Endothelial cell of umbilical vein (primary cell): ENCODE measurements at regions not wholly inside any gene's neighbourhood (a gene's known extent, or its start where the extent isn't known, plus 50 kb on each side); places are given as distances from the start of the nearest gene placed in this dataset.

Source experiments
- BruUV-seq: library from RNA; stranded (reverse); fragments of 400-500 nt; replicated peaks from 2 replicates; lab custom pipeline; 2021; lab: Mats Ljungman, UMichigan
- CTCF ChIA-PET: fragments of 300-600, 350-600 bp; sonication (Branson Sonifier 250); formaldehyde crosslinking; loops from one replicate; lab custom pipeline; 2021; ENCODE audit warnings: antibody characterized with exemption, inconsistent platforms; lab: Charles Lee
- POLR2A ChIA-PET: fragments of 300-600, 350-600 bp; sonication (Branson Sonifier 250); formaldehyde crosslinking; loops from one replicate; lab custom pipeline; 2021; ENCODE audit warnings: antibody characterized with exemption, inconsistent platforms; lab: Charles Lee
- DNase-seq: peaks from one replicate; pipeline ENCODE4 v3.0.0-alpha.2; 2011; ENCODE audit warnings: low read depth, low spot score
- FAIRE-seq: peaks from 2 replicates; lab custom pipeline; 2011; peaks lifted over from hg19 to GRCh38; lab: Jason Lieb, UNC
- H2AFZ ChIP-seq: 2 replicates; pipeline ENCODE4 v1.6.0; 2012; ENCODE audit warnings: low read depth, low read length, control low read depth, inconsistent platforms
- H3K27ac ChIP-seq: 2 replicates; pipeline ENCODE4 v1.5.1; 2011; ENCODE audit warnings: low read depth, mild to moderate bottlenecking, control low read depth, low read length, moderate library complexity; ENCODE audit not compliant: insufficient read depth
- H3K27me3 ChIP-seq, 2 experiments: 2 replicates each; pipeline versions ENCODE4 v1.6.0 to v1.6.1; 2011; ENCODE audit warnings: low read length in 2 of 2, mixed read lengths in 1 of 2; ENCODE audit not compliant: control insufficient read depth in 2 of 2, insufficient read depth in 2 of 2
- H3K36me3 ChIP-seq, 2 experiments: 2 replicates in 1 of 2; 3 replicates in 1 of 2; pipeline ENCODE4 v1.5.1; 2011; ENCODE audit warnings: low read length in 2 of 2, mild to moderate bottlenecking in 1 of 2, moderate library complexity in 1 of 2; ENCODE audit not compliant: control insufficient read depth in 2 of 2, insufficient read depth in 2 of 2; ENCODE audit errors: extremely low read depth in 1 of 2
- H3K4me1 ChIP-seq: 3 replicates; pipeline ENCODE4 v1.5.1; 2011; ENCODE audit warnings: mild to moderate bottlenecking, low read length; ENCODE audit not compliant: control insufficient read depth, insufficient read depth; ENCODE audit errors: extremely low read depth
- H3K4me2 ChIP-seq: 2 replicates; pipeline ENCODE4 v1.6.1; 2011; ENCODE audit warnings: low read length, control low read depth, mixed read lengths; ENCODE audit not compliant: insufficient read depth
- H3K4me3 ChIP-seq, 3 experiments: fragments of 200-600 bp in 1 of 3; sonication (generic), shearing (Covaris generic) in 1 of 3; replicated peaks in 1 of 3; 2 replicates each; pipeline ENCODE4 v1.5.1; 2011 to 2016; ENCODE audit warnings: control low read depth in 3 of 3, low read length in 3 of 3, mild to moderate bottlenecking in 2 of 3, inconsistent platforms in 1 of 3, low read depth in 1 of 3, moderate library complexity in 1 of 3; ENCODE audit not compliant: insufficient read depth in 1 of 3
- H3K79me2 ChIP-seq: 2 replicates; pipeline ENCODE4 v1.6.0; 2012; ENCODE audit warnings: low read length, inconsistent platforms; ENCODE audit not compliant: control insufficient read depth, insufficient read depth
- H3K9ac ChIP-seq: replicated peaks from 2 replicates; pipeline ENCODE3; 2011; ENCODE audit warnings: low read length, control low read depth; ENCODE audit not compliant: insufficient read depth; ENCODE audit errors: extremely low read depth
- H3K9me1 ChIP-seq: replicated peaks from 3 replicates; pipeline ENCODE4 v1.6.0; 2011; ENCODE audit warnings: mild to moderate bottlenecking, low read length; ENCODE audit not compliant: control insufficient read depth, insufficient read depth; ENCODE audit errors: extremely low read depth
- H3K9me3 ChIP-seq: replicated peaks from 2 replicates; pipeline ENCODE4 v1.5.1; 2012; ENCODE audit warnings: low read length, inconsistent platforms; ENCODE audit not compliant: control insufficient read depth, insufficient read depth
- H4K20me1 ChIP-seq: replicated peaks from 2 replicates; pipeline ENCODE3; 2011; ENCODE audit warnings: mild to moderate bottlenecking, low read length; ENCODE audit not compliant: control insufficient read depth, insufficient read depth; ENCODE audit errors: extremely low read depth
- EZH2 ChIP-seq: IDR thresholded peaks from 2 replicates; pipeline ENCODE4 v1.6.1; 2012; ENCODE audit warnings: borderline replicate concordance, low read depth, mild to moderate bottlenecking, moderate library complexity, low read length, inconsistent platforms; ENCODE audit not compliant: severe bottlenecking
- FOS ChIP-seq: IDR thresholded peaks from 2 replicates; pipeline ENCODE4 v1.6.1; 2011; ENCODE audit warnings: mild to moderate bottlenecking, low read length, moderate library complexity, borderline replicate concordance; ENCODE audit not compliant: insufficient read depth
- GATA2 ChIP-seq: IDR thresholded peaks from 2 replicates; pipeline ENCODE4 v1.7.0; 2011; ENCODE audit warnings: low read depth, mild to moderate bottlenecking, moderate library complexity, mixed read lengths, low read length; ENCODE audit not compliant: insufficient read length, insufficient read depth
- JUN ChIP-seq: IDR thresholded peaks from 2 replicates; pipeline ENCODE4 v1.6.1; 2011; ENCODE audit warnings: borderline replicate concordance, low read depth; ENCODE audit not compliant: insufficient read length, insufficient read depth
- MAX ChIP-seq: IDR thresholded peaks from 2 replicates; pipeline ENCODE4 v1.6.1; 2011; ENCODE audit not compliant: insufficient read depth, insufficient read length
- MYC ChIP-seq: IDR thresholded peaks from one replicate; pipeline ENCODE4 v1.6.1; 2011; ENCODE audit warnings: mild to moderate bottlenecking, low read depth, low read length
- POLR2A ChIP-seq: IDR thresholded peaks from 2 replicates; pipeline ENCODE4 v1.6.1; 2012; ENCODE audit warnings: low read depth, mild to moderate bottlenecking, control low read depth, low read length
- POLR2AphosphoS5 ChIP-seq: IDR thresholded peaks from 2 replicates; pipeline ENCODE4 v1.6.1; 2012; ENCODE audit warnings: low read depth, mild to moderate bottlenecking, control low read depth, low read length, moderate library complexity; ENCODE audit not compliant: insufficient read depth
- dilution Hi-C: fragments of 300-500 bp; cut with MboI; formaldehyde crosslinking; loops from one replicate; pipeline ENCODE4 v1.15.0; 2019; ENCODE audit warnings: low sequenced_read_pairs; ENCODE audit not compliant: extremely low pct_ligation_motif_present
- intact Hi-C: fragments of 100-400 bp; cut with micrococcal nuclease; formaldehyde crosslinking; loops from one replicate; pipeline ENCODE4 v1.10.0; 2022
- TF ChIP-seq, protein P1 (sequence below), 2 donors: IDR thresholded peaks; 1 replicate in 1 of 2; 2 replicates in 1 of 2; pipeline ENCODE4 v1.5.1; 2011; ENCODE audit warnings: low read length in 2 of 2, mild to moderate bottlenecking in 2 of 2, moderate library complexity in 2 of 2, control low read depth in 1 of 2, inconsistent platforms in 1 of 2, low read depth in 1 of 2; ENCODE audit not compliant: insufficient read depth in 1 of 2; ENCODE audit errors: extremely low read depth in 1 of 2

GRCh38 chr5:38163636-38164237 lies 94.6 kb upstream of the EGFLAM start:
- FAIRE-seq (no peak), DNase-seq (no peak)
- Histone ChIP-seq H3K9me3 (no peaks in the 10 kb centered on the region), H3K27me3 (no peaks in the 10 kb centered on the region), H3K4me2 (no peak overlapping the region), H3K36me3 (no peaks in the 10 kb centered on the region), H3K4me3 (no peak overlapping the region), H3K9ac (no peak overlapping the region), H3K79me2 (no peaks in the 10 kb centered on the region), H3K9me1 (no peaks in the 10 kb centered on the region), H4K20me1 (no peaks in the 10 kb centered on the region), H3K27ac (no peak overlapping the region), H3K4me1 (no peaks in the 10 kb centered on the region), H2AFZ (no peak overlapping the region)
- ChIA-PET CTCF (interaction anchor here (1.2 kb wide), 1 partner anchor 29 kb away, joined by 3 read pairs; no protein-coding TSS in a partner anchor), POLR2A (no interaction called here)
- BruUV-seq: no TSS peak
- intact Hi-C loops (no loop called here), dilution Hi-C loops (no loop called here)
- TF ChIP-seq MYC (no peak), POLR2AphosphoS5 (no peak), JUN (no peak), EZH2 (no peak), POLR2A (no peak), GATA2 (no peak), FOS (no peak), MAX (no peak)
- TF ChIP-seq, protein P1, sequence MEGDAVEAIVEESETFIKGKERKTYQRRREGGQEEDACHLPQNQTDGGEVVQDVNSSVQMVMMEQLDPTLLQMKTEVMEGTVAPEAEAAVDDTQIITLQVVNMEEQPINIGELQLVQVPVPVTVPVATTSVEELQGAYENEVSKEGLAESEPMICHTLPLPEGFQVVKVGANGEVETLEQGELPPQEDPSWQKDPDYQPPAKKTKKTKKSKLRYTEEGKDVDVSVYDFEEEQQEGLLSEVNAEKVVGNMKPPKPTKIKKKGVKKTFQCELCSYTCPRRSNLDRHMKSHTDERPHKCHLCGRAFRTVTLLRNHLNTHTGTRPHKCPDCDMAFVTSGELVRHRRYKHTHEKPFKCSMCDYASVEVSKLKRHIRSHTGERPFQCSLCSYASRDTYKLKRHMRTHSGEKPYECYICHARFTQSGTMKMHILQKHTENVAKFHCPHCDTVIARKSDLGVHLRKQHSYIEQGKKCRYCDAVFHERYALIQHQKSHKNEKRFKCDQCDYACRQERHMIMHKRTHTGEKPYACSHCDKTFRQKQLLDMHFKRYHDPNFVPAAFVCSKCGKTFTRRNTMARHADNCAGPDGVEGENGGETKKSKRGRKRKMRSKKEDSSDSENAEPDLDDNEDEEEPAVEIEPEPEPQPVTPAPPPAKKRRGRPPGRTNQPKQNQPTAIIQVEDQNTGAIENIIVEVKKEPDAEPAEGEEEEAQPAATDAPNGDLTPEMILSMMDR (IDR thresholded peaks at IDR 0.05; ENCODE audit: extremely low read depth in 1 of 2, insufficient read depth in 1 of 2, low read depth in 1 of 2, low read length in 2 of 2): no peak
